ENCODE measurements at regions not wholly inside any gene's neighbourhood (a gene's known extent, or its start where the extent isn't known, plus 50 kb on each side); places are given as distances from the start of the nearest gene placed in this dataset.

- TF ChIP-seq SIN3A (conservative IDR thresholded peaks at IDR 0.05 in 1 of 2, IDR thresholded peaks at IDR 0.05 in 1 of 2; ENCODE audit: low read depth in 1 of 2, low read length in 2 of 2) = no peak
- no peak for TF ChIP-seq EP300 (IDR thresholded peaks at IDR 0.05; ENCODE audit: borderline replicate concordance in 1 of 2, low read depth in 2 of 2, low read length in 2 of 2)
- TF ChIP-seq CTCF (IDR thresholded peaks at IDR 0.05; ENCODE audit: control extremely low read depth in 1 of 3, insufficient read depth in 1 of 3, low read depth in 1 of 3, low read length in 3 of 3) = no peak
- TF ChIP-seq CHD1 (IDR thresholded peaks at IDR 0.05; ENCODE audit: low read depth, low read length) = no peak
- TF ChIP-seq POLR2A (IDR thresholded peaks at IDR 0.05; ENCODE audit: control extremely low read depth in 1 of 2, low read depth in 2 of 2, low read length in 2 of 2) = no peak
- TF ChIP-seq EGR1 (IDR thresholded peaks at IDR 0.05; ENCODE audit: borderline replicate concordance, low read depth, low read length) = no peak
- no peak for TF ChIP-seq RFX5 (IDR thresholded peaks at IDR 0.05; ENCODE audit: borderline replicate concordance, low read depth, low read length)
- no peak for TF ChIP-seq RXRA (IDR thresholded peaks at IDR 0.05; ENCODE audit: insufficient read depth, low read depth, low read length)
- TF ChIP-seq BRCA1 (IDR thresholded peaks at IDR 0.05; ENCODE audit: low read depth, low read length) = no peak
Observed at GRCh38 chr6:135617222-135617621, 119.7 kb upstream of the AHI1 start.
